Liver (tissue), 8 donors: ENCODE measurements at regions not wholly inside any gene's neighbourhood (a gene's known extent, or its start where the extent isn't known, plus 50 kb on each side); places are given as distances from the start of the nearest gene placed in this dataset.
A peak's percentile ranks its signal among the peaks of the same experiment; 100 is the strongest.

Experiments used
- DNase-seq: peaks from one replicate; pipeline ENCODE4 v3.0.0-alpha.2; 2017; ENCODE audit warnings: low spot score
- H3K27ac ChIP-seq, 2 donors: one replicate each; pipeline ENCODE4 v1.7.0; 2013; ENCODE audit warnings: inconsistent platforms in 2 of 2, low read length in 2 of 2, control low read depth in 1 of 2, low read depth in 1 of 2, mild to moderate bottlenecking in 1 of 2
- H3K27me3 ChIP-seq, 4 donors: one replicate each; pipeline versions ENCODE4 v1.6.1 to v1.7.0; 2013; ENCODE audit warnings: low read length in 3 of 4, inconsistent platforms in 1 of 4, mild to moderate bottlenecking in 1 of 4, moderate library complexity in 1 of 4; ENCODE audit not compliant: control insufficient read depth in 4 of 4, insufficient read depth in 4 of 4
- H3K36me3 ChIP-seq, 4 donors: one replicate each; pipeline versions ENCODE4 v1.6.1 to v1.7.0; 2013; ENCODE audit warnings: low read length in 3 of 4, mild to moderate bottlenecking in 3 of 4, low read depth in 1 of 4, moderate library complexity in 1 of 4; ENCODE audit not compliant: control insufficient read depth in 4 of 4, insufficient read depth in 3 of 4
- H3K4me1 ChIP-seq, 4 donors: one replicate each; pipeline versions ENCODE4 v1.6.1 to v1.7.0; 2013; ENCODE audit warnings: low read length in 3 of 4, mild to moderate bottlenecking in 3 of 4, moderate library complexity in 1 of 4; ENCODE audit not compliant: control insufficient read depth in 4 of 4, insufficient read depth in 4 of 4
- H3K4me3 ChIP-seq, 3 donors: one replicate each; pipeline versions ENCODE4 v1.6.1 to v1.7.0; 2013; ENCODE audit warnings: low read length in 3 of 3, control low read depth in 1 of 3, low read depth in 1 of 3, mild to moderate bottlenecking in 1 of 3
- H3K9ac ChIP-seq, 2 donors: one replicate each; pipeline ENCODE4 v1.7.0; 2013; ENCODE audit warnings: low read length in 2 of 2, mild to moderate bottlenecking in 2 of 2, moderate library complexity in 2 of 2, control low read depth in 1 of 2, low read depth in 1 of 2
- H3K9me3 ChIP-seq, 4 donors: one replicate each; pipeline versions ENCODE4 v1.6.1 to v1.7.0; 2013; ENCODE audit warnings: low read length in 3 of 4; ENCODE audit not compliant: control insufficient read depth in 4 of 4
- FOXA1 ChIP-seq: IDR thresholded peaks from 2 replicates; pipeline ENCODE4 v1.6.1; 2016; ENCODE audit warnings: antibody characterized with exemption
- GABPA ChIP-seq, 2 donors: IDR thresholded peaks in 1 of 2; conservative IDR thresholded peaks in 1 of 2; 2 replicates each; pipeline ENCODE4 v1.6.1; 2016; ENCODE audit warnings: antibody characterized with exemption in 2 of 2, mild to moderate bottlenecking in 1 of 2, moderate library complexity in 1 of 2
- HNF4A ChIP-seq, 2 donors: conservative IDR thresholded peaks; 2 replicates each; pipeline ENCODE4 v1.6.1; 2016; ENCODE audit warnings: antibody characterized with exemption in 2 of 2, mild to moderate bottlenecking in 2 of 2
- HNF4G ChIP-seq: IDR thresholded peaks from 2 replicates; pipeline ENCODE4 v1.6.1; 2016; ENCODE audit warnings: antibody characterized with exemption
- NR2F2 ChIP-seq: IDR thresholded peaks from 2 replicates; pipeline ENCODE4 v1.6.1; 2016; ENCODE audit warnings: antibody characterized with exemption
- RAD21 ChIP-seq, 2 donors: IDR thresholded peaks; 2 replicates each; pipeline ENCODE4 v1.6.1; 2016; ENCODE audit warnings: antibody characterized with exemption in 2 of 2, mild to moderate bottlenecking in 2 of 2
- RXRA ChIP-seq, 2 donors: IDR thresholded peaks; 2 replicates each; pipeline ENCODE4 v1.6.1; 2017 to 2018; ENCODE audit warnings: antibody characterized with exemption in 2 of 2, mild to moderate bottlenecking in 1 of 2
- SP1 ChIP-seq: IDR thresholded peaks from 2 replicates; pipeline ENCODE4 v1.6.1; 2018; ENCODE audit warnings: antibody characterized with exemption, mild to moderate bottlenecking
- WGBS: extraction: QIAGEN DNeasy Blood & Tissue Kit; methylation state at CpG from one replicate; pipeline ENCODE4 v1.1.7; 2013; 5-methylcytosine and 5-hydroxymethylcytosine counted together
- TF ChIP-seq, protein P1 (sequence below): IDR thresholded peaks from 2 replicates; pipeline ENCODE4 v1.6.1; 2016; ENCODE audit warnings: antibody characterized with exemption, mild to moderate bottlenecking
- TF ChIP-seq, protein P2 (sequence below): fragments of 150-350 bp; IDR thresholded peaks from 2 replicates; pipeline ENCODE4 v1.5.1; 2017; ENCODE audit warnings: improper control_type of control experiment, low read depth, low read length; ENCODE audit not compliant: missing input control
- TF ChIP-seq, protein P3 (sequence below): IDR thresholded peaks from 2 replicates; pipeline ENCODE4 v1.6.1; 2016; ENCODE audit warnings: antibody characterized with exemption
- donor health status: healthy.
- donor health status: healthy.
- donor health status: healthy.
- donor health status: healthy.
- donor health status: healthy.

DNA sequence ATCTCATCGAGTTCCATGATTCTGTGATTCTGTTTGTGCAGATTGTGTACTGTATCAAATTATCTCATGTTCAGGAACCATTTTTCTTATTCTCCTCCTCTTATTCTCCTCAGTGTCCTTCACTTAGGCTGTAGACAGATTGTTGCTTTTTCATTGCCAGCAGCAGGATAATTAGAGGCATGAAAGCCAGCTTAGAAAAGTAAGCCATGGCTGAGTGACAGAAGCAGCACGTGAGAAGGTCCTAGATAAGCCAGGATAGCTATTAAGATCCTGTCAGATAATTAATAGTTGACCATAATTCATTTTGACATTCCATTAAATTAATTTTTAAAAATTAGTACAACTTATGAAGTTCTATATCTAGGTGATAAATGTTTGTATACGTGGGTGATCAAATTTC is 60.8 kb upstream of the PRKACB start:
- Histone ChIP-seq H3K9me3 (no peaks in the 10 kb centered on the region), H3K27ac (no peak overlapping the region), H3K4me3 (no peak overlapping the region), H3K36me3 (no peaks in the 10 kb centered on the region), H3K27me3 (no peaks in the 10 kb centered on the region), H3K9ac (no peak overlapping the region), H3K4me1 (peaks cover 0 to 9% (median 5%) of the 10 kb centered on the region in 4 donors)
- TF ChIP-seq, protein P1, sequence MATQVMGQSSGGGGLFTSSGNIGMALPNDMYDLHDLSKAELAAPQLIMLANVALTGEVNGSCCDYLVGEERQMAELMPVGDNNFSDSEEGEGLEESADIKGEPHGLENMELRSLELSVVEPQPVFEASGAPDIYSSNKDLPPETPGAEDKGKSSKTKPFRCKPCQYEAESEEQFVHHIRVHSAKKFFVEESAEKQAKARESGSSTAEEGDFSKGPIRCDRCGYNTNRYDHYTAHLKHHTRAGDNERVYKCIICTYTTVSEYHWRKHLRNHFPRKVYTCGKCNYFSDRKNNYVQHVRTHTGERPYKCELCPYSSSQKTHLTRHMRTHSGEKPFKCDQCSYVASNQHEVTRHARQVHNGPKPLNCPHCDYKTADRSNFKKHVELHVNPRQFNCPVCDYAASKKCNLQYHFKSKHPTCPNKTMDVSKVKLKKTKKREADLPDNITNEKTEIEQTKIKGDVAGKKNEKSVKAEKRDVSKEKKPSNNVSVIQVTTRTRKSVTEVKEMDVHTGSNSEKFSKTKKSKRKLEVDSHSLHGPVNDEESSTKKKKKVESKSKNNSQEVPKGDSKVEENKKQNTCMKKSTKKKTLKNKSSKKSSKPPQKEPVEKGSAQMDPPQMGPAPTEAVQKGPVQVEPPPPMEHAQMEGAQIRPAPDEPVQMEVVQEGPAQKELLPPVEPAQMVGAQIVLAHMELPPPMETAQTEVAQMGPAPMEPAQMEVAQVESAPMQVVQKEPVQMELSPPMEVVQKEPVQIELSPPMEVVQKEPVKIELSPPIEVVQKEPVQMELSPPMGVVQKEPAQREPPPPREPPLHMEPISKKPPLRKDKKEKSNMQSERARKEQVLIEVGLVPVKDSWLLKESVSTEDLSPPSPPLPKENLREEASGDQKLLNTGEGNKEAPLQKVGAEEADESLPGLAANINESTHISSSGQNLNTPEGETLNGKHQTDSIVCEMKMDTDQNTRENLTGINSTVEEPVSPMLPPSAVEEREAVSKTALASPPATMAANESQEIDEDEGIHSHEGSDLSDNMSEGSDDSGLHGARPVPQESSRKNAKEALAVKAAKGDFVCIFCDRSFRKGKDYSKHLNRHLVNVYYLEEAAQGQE: no peak
- TF ChIP-seq NR2F2 (no peak), FOXA1 (no peak), RXRA (IDR thresholded peaks at IDR 0.05) (no peak), HNF4G (no peak)
- WGBS: 92% methylated on average over 3 of the region's 3 CpGs
- no peak for DNase-seq

DNA sequence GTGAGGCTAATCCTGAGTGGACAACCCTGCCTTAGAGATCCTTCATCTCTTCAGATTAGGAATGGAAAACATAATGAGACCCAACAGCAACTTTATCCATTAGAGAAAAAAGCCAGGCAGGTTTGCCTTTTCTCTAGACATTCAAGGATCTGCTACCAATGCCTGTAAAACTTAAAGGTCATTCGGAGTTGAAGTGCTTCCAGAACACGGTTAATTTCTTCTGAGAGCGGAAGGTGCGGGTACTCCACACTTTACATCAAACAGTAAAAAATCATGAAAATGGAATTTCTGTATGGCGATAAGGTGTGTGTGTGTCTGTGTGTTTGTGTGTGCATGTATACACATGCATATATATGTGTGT is 65.2 kb upstream of the PRKACB start:
- Histone ChIP-seq H3K36me3 (no peaks in the 10 kb centered on the region), H3K4me1 (peaks cover 0 to 15% (median 6%) of the 10 kb centered on the region in 4 donors), H3K27me3 (no peaks in the 10 kb centered on the region), H3K9ac (peak overlapping the region; percentile 31 to 74), H3K9me3 (no peaks in the 10 kb centered on the region), H3K4me3 (peak overlapping the region; percentile 93 to 95 (median 95)), H3K27ac (no peak overlapping the region)
- TF ChIP-seq RAD21 (IDR thresholded peaks at IDR 0.05): no peak
- TF ChIP-seq, protein P2, sequence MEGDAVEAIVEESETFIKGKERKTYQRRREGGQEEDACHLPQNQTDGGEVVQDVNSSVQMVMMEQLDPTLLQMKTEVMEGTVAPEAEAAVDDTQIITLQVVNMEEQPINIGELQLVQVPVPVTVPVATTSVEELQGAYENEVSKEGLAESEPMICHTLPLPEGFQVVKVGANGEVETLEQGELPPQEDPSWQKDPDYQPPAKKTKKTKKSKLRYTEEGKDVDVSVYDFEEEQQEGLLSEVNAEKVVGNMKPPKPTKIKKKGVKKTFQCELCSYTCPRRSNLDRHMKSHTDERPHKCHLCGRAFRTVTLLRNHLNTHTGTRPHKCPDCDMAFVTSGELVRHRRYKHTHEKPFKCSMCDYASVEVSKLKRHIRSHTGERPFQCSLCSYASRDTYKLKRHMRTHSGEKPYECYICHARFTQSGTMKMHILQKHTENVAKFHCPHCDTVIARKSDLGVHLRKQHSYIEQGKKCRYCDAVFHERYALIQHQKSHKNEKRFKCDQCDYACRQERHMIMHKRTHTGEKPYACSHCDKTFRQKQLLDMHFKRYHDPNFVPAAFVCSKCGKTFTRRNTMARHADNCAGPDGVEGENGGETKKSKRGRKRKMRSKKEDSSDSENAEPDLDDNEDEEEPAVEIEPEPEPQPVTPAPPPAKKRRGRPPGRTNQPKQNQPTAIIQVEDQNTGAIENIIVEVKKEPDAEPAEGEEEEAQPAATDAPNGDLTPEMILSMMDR: no peak
- TF ChIP-seq GABPA (IDR thresholded peaks at IDR 0.05 in 1 of 2, conservative IDR thresholded peaks at IDR 0.05 in 1 of 2): no peak
- TF ChIP-seq FOXA1: no peak
- no peak for TF ChIP-seq RXRA (IDR thresholded peaks at IDR 0.05)
- TF ChIP-seq, protein P3, sequence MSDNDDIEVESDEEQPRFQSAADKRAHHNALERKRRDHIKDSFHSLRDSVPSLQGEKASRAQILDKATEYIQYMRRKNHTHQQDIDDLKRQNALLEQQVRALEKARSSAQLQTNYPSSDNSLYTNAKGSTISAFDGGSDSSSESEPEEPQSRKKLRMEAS: no peak
- TF ChIP-seq SP1: no peak
- TF ChIP-seq HNF4A (conservative IDR thresholded peaks at IDR 0.05): no peak
- TF ChIP-seq, protein P1: no peak
- 69% methylated on average over 5 of the region's 5 CpGs for WGBS
- DNase-seq: no peak
